K562 (cell line): ENCODE measurements at regions not wholly inside any gene's neighbourhood (a gene's known extent, or its start where the extent isn't known, plus 50 kb on each side); places are given as distances from the start of the nearest gene placed in this dataset.

Source experiments
- ATAC-seq: fragments of 200-7000 bp; cut with Tn5 transposase; 3 replicates; pipeline ENCODE4 v1.9.1; 2020; ENCODE audit warnings: moderate library complexity
- BruUV-seq: library from RNA; stranded (reverse); fragments of 400-500 nt; replicated peaks from 2 replicates; lab custom pipeline; 2021; lab: Mats Ljungman, UMichigan
- CTCF ChIA-PET: fragments of 300-600 bp; formaldehyde crosslinking; extraction: SDS; loops from one replicate; lab custom pipeline; 2021; ENCODE audit warnings: low intra/inter-chr PET ratio; lab: Yijun Ruan, JAX
- POLR2A ChIA-PET: fragments of 300-600, 350-650 bp; sonication (Branson Sonifier 250); formaldehyde crosslinking; extraction: SDS; loops from one replicate; lab custom pipeline; 2021; ENCODE audit warnings: antibody characterized with exemption, inconsistent platforms; lab: Yijun Ruan, JAX
- DNase-seq, 4 experiments: peaks; one replicate each; pipeline versions ENCODE4 v3.0.0 to v3.0.0-alpha.2; 2011 to 2018; ENCODE audit warnings: low spot score in 3 of 4, mixed read lengths in 3 of 4; ENCODE audit errors: extremely low read depth in 1 of 4
- FAIRE-seq: peaks from 2 replicates; lab custom pipeline; 2011; peaks lifted over from hg19 to GRCh38; lab: Jason Lieb, UNC
- H2AFZ ChIP-seq: 2 replicates; pipeline ENCODE4 v1.6.0; 2011; ENCODE audit warnings: low read depth, low read length, control low read depth, inconsistent platforms
- H3K27ac ChIP-seq: fragments of 200-600 bp; 3 replicates; pipeline ENCODE4 v1.8.0; 2011; ENCODE audit warnings: low read depth, mild to moderate bottlenecking, control low read depth, inconsistent platforms, low read length, moderate library complexity, mixed read lengths; ENCODE audit errors: extremely low read depth
- H3K27me3 ChIP-seq, 2 experiments: fragments of 300-600 bp in 1 of 2; 2 replicates in 1 of 2; 3 replicates in 1 of 2; pipeline versions ENCODE4 v1.6.0 to v1.8.0; 2011; ENCODE audit warnings: inconsistent platforms in 2 of 2, low read length in 2 of 2, mild to moderate bottlenecking in 1 of 2, mixed read lengths in 1 of 2, moderate library complexity in 1 of 2; ENCODE audit not compliant: control insufficient read depth in 2 of 2, insufficient read depth in 2 of 2
- H3K36me3 ChIP-seq: fragments of 300-600 bp; 3 replicates; pipeline ENCODE4 v1.8.0; 2011; ENCODE audit warnings: mild to moderate bottlenecking, low read length, inconsistent platforms; ENCODE audit not compliant: control insufficient read depth, insufficient read depth
- H3K4me1 ChIP-seq, 2 experiments: fragments of 200-600 bp in 1 of 2; replicated peaks in 1 of 2; 2 replicates in 1 of 2; 3 replicates in 1 of 2; pipeline versions ENCODE4 v1.5.1 to v1.8.0; 2011; ENCODE audit warnings: inconsistent platforms in 2 of 2, low read length in 2 of 2, mild to moderate bottlenecking in 1 of 2, mixed read lengths in 1 of 2, moderate library complexity in 1 of 2; ENCODE audit not compliant: control insufficient read depth in 2 of 2, insufficient read depth in 2 of 2
- H3K4me2 ChIP-seq: 2 replicates; pipeline ENCODE4 v1.6.1; 2011; ENCODE audit warnings: low read length, control low read depth, inconsistent platforms, mixed read lengths; ENCODE audit not compliant: insufficient read depth
- H3K4me3 ChIP-seq: fragments of 200-600 bp; sonication (generic), shearing (Covaris generic); 2 replicates; pipeline ENCODE4 v1.5.1; 2016; ENCODE audit warnings: control low read depth, inconsistent platforms
- H3K79me2 ChIP-seq: fragments of 200-600 bp; 3 replicates; pipeline ENCODE4 v1.8.0; 2011; ENCODE audit warnings: low read length, inconsistent platforms; ENCODE audit not compliant: control insufficient read depth, insufficient read depth
- H3K9ac ChIP-seq, 2 experiments: 2 replicates each; pipeline versions ENCODE4 v1.6.0 to v1.6.1; 2011; ENCODE audit warnings: low read depth in 2 of 2, low read length in 2 of 2, control low read depth in 1 of 2, inconsistent platforms in 1 of 2, mild to moderate bottlenecking in 1 of 2, mixed read lengths in 1 of 2; ENCODE audit not compliant: insufficient read depth in 1 of 2
- H3K9me1 ChIP-seq: one replicate; pipeline ENCODE4 v1.6.0; 2011; ENCODE audit warnings: inconsistent platforms, mild to moderate bottlenecking, low read length, moderate library complexity; ENCODE audit not compliant: control insufficient read depth, insufficient read depth
- H3K9me3 ChIP-seq: replicated peaks from 2 replicates; pipeline ENCODE4 v1.5.1; 2011; ENCODE audit warnings: low read depth, low read length, inconsistent platforms; ENCODE audit not compliant: control insufficient read depth, insufficient read depth
- H4K20me1 ChIP-seq: replicated peaks from 2 replicates; pipeline ENCODE4 v1.6.1; 2011; ENCODE audit warnings: low read length, inconsistent platforms, mixed read lengths; ENCODE audit not compliant: control insufficient read depth, insufficient read depth
- CBX1 ChIP-seq: sonication (generic); IDR thresholded peaks from 2 replicates; pipeline ENCODE4 v1.6.1; 2016; ENCODE audit warnings: antibody characterized with exemption, low read depth, mild to moderate bottlenecking
- ESRRB ChIP-seq: fragments of 250-450 bp; sonication (Bioruptor Pico); IDR thresholded peaks from 2 replicates; pipeline ENCODE4 v1.5.0; 2020; ENCODE audit warnings: mild to moderate bottlenecking, moderate library complexity, borderline replicate concordance
- ETV5 ChIP-seq: sonication (generic); formaldehyde crosslinking; IDR thresholded peaks from 2 replicates; pipeline ENCODE4 v1.4.0; 2020; ENCODE audit warnings: low read depth, mild to moderate bottlenecking, missing genetic modification reagents
- HDAC2 ChIP-seq: fragments of 450-650 bp; IDR thresholded peaks from 2 replicates; pipeline ENCODE4 v1.6.1; 2016; ENCODE audit warnings: mild to moderate bottlenecking
- POLR2B ChIP-seq: fragments of 450-650 bp; IDR thresholded peaks from 2 replicates; pipeline ENCODE4 v1.6.1; 2018; ENCODE audit warnings: low read depth; ENCODE audit not compliant: partially characterized antibody
- ZBTB17 ChIP-seq: fragments of 450-650 bp; formaldehyde crosslinking; IDR thresholded peaks from 2 replicates; pipeline ENCODE4 v1.4.0; 2020; ENCODE audit warnings: mild to moderate bottlenecking
- ZFPM2 ChIP-seq: fragments of 250-450 bp; sonication (Bioruptor Pico); IDR thresholded peaks from 2 replicates; pipeline ENCODE4 v1.5.1; 2022; ENCODE audit warnings: mild to moderate bottlenecking
- ZNF76 ChIP-seq: fragments of 250-450 bp; sonication (Bioruptor Pico); IDR thresholded peaks from 2 replicates; pipeline ENCODE4 v1.4.0; 2020; ENCODE audit warnings: mild to moderate bottlenecking, moderate library complexity, borderline replicate concordance
- WGBS: fragments of 100-300 bp; shearing (Covaris generic); methylation state at CpG from one replicate; pipeline ENCODE4 v1.1.6; 2016; ENCODE audit warnings: low coverage, mixed read lengths; ENCODE audit not compliant: insufficient coverage; ENCODE audit errors: missing lambda C conversion rate; 5-methylcytosine and 5-hydroxymethylcytosine counted together
- in situ Hi-C: fragments of 300-500 bp; cut with MboI; formaldehyde crosslinking; loops from 4 replicates; pipeline ENCODE4 v1.15.0; 2018; ENCODE audit warnings: inconsistent platforms, mixed read lengths
- intact Hi-C: fragments of 100-400 bp; cut with micrococcal nuclease; formaldehyde crosslinking; loops from 2 replicates; pipeline ENCODE4 v1.14.2; 2022
- TF ChIP-seq, protein P1 (sequence below): sonication (generic); formaldehyde crosslinking; IDR thresholded peaks from 2 replicates; pipeline ENCODE4 v1.8.0; 2023; ENCODE audit warnings: mild to moderate bottlenecking, missing genetic modification reagents

DNA sequence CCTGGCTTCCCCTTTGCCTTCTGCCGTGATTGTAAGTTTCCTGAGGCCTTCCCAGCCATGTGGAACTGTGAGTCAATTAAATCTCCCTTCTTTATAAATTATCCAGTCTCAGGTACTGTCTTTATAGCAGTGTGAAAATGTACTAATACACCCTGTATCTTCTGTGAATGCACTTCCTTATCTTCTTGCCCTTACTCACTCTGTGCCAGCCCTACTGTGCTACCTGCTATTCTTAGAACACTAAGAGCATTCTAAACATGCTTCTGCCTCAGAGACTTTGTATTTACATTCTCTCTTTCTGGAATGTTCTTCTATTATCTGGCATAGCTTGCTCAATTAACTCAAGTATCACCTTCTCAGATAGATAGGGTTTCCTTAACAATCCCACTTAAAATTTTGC, 164.4 kb upstream of the EDIL3 start:
- Histone ChIP-seq H3K4me1 (no peaks in the 10 kb centered on the region), H3K27ac (no peak overlapping the region), H3K4me2 (no peak overlapping the region), H2AFZ (no peak overlapping the region), H4K20me1 (no peaks in the 10 kb centered on the region), H3K36me3 (no peaks in the 10 kb centered on the region), H3K9me3 (no peaks in the 10 kb centered on the region), H3K79me2 (no peaks in the 10 kb centered on the region), H3K27me3 (no peaks in the 10 kb centered on the region), H3K9me1 (no peaks in the 10 kb centered on the region), H3K9ac (no peak overlapping the region), H3K4me3 (no peak overlapping the region)
- DNase-seq (no peak), ATAC-seq (no peak), FAIRE-seq (no peak)
- 0% methylated on average over 1 of the region's 1 CpG for WGBS
- in situ Hi-C loops (no loop called here), intact Hi-C loops (no loop called here)
- TF ChIP-seq ESRRB (CRISPR knock-in tag), result no peak
- TF ChIP-seq, protein P1, sequence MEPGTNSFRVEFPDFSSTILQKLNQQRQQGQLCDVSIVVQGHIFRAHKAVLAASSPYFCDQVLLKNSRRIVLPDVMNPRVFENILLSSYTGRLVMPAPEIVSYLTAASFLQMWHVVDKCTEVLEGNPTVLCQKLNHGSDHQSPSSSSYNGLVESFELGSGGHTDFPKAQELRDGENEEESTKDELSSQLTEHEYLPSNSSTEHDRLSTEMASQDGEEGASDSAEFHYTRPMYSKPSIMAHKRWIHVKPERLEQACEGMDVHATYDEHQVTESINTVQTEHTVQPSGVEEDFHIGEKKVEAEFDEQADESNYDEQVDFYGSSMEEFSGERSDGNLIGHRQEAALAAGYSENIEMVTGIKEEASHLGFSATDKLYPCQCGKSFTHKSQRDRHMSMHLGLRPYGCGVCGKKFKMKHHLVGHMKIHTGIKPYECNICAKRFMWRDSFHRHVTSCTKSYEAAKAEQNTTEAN, result no peak
- TF ChIP-seq CBX1, result no peak
- TF ChIP-seq POLR2B, result no peak
- no peak for TF ChIP-seq HDAC2
- no peak for TF ChIP-seq ZNF76 (CRISPR knock-in tag)
- TF ChIP-seq ZBTB17 (CRISPR knock-in tag), result no peak
- TF ChIP-seq ZFPM2 (CRISPR knock-in tag), result no peak
- no peak for TF ChIP-seq ETV5 (CRISPR knock-in tag)
- BruUV-seq, result no TSS peak
- ChIA-PET CTCF (no interaction called here), POLR2A (no interaction called here)
